Cardiac fibroblast (primary cell): ENCODE measurements at regions not wholly inside any gene's neighbourhood (a gene's known extent, or its start where the extent isn't known, plus 50 kb on each side); places are given as distances from the start of the nearest gene placed in this dataset.

Source experiments
- DNase-seq, 2 donors: peaks; one replicate each; pipeline versions ENCODE4 v3.0.0 to v3.0.0-alpha.2; 2010; ENCODE audit warnings: low read depth in 2 of 2
- H3K4me3 ChIP-seq, 2 donors: replicated peaks in 1 of 2; 1 replicate in 1 of 2; 2 replicates in 1 of 2; pipeline ENCODE4 v1.5.1; 2011; ENCODE audit warnings: low read depth in 2 of 2, low read length in 2 of 2, mild to moderate bottlenecking in 2 of 2, moderate library complexity in 1 of 2
- CTCF ChIP-seq: IDR thresholded peaks from one replicate; pipeline ENCODE4 v1.5.1; 2011; ENCODE audit warnings: low read depth, mild to moderate bottlenecking, low read length, inconsistent platforms

GRCh38 chr7:17598846-17599245 is 300.4 kb downstream of the AHR start:
- no peak for TF ChIP-seq CTCF
- no peak overlapping the region for H3K4me3 ChIP-seq
- DNase-seq: peak in 1 of 2 donors; percentile 17

GRCh38 chr7:17599733-17600339 is 301.4 kb downstream of the AHR start:
- no peak for TF ChIP-seq CTCF
- no peak for DNase-seq

GRCh38 chr7:17600340-17600752 is 301.9 kb downstream of the AHR start:
- TF ChIP-seq CTCF: no peak
- peak; percentile 95 to 98 for DNase-seq
- no peak overlapping the region for H3K4me3 ChIP-seq

More at GRCh38 chr7:17599733-17600339, 301.4 kb downstream of the AHR start:
- no peak overlapping the region for H3K4me3 ChIP-seq

- no peak for TF ChIP-seq CTCF
- no peak overlapping the region for H3K4me3 ChIP-seq
- peak in 1 of 2 donors; percentile 49 for DNase-seq
Measured at GRCh38 chr7:17601921-17602320, 303.5 kb downstream of the AHR start.

GRCh38 chr7:17608114-17608833 is 309.8 kb downstream of the AHR start:
- no peak overlapping the region for H3K4me3 ChIP-seq
- DNase-seq: peak; percentile 64 to 72
- no peak for TF ChIP-seq CTCF

- peak in 1 of 2 donors; percentile 41 for DNase-seq
- TF ChIP-seq CTCF: no peak
- H3K4me3 ChIP-seq: no peak overlapping the region
Measured at GRCh38 chr7:17611611-17612010, 313.2 kb downstream of the AHR start.
